ENCODE measurements at regions not wholly inside any gene's neighbourhood (a gene's known extent, or its start where the extent isn't known, plus 50 kb on each side); places are given as distances from the start of the nearest gene placed in this dataset.

DNA sequence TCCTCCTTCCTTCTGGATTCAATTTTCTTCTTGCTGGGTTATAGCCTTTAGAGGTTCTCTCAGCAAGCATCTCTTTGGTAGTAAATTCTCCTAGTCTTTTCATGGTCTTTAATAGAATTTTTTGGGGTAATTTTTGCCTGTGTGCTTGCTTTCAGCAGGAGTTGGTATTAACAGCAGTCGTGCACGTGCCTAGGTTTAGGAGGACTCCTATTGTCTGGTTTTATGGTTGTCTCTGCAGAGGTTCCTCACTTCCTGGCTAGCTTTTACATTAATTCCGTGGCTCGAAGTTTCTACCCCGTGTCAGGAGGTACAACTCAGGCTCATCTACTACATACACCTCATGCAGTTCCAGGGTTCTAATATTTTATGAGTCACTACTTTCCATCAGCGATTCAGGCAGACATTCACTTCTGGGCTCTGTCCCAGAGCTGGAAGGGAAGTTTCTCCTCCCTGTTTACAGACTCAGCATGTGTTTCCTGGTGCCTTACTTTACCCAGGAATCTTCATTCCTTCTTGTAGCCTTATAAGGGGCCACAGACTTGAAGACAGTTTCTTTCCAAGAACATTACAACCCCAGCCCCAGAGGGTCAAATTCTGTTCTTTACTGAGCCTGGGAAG lies 643.6 kb downstream of the HS3ST4 start:
- no peak for DNase-seq (ENCODE audit: low spot score)
- Histone ChIP-seq H3K9me3 (ENCODE audit: low read length) (no peaks in the 10 kb centered on the region), H3K27ac (ENCODE audit: extremely low read length, insufficient read depth, low read length) (no peak overlapping the region), H3K9ac (ENCODE audit: insufficient read depth, low read depth, low read length) (no peak overlapping the region), H3K4me2 (ENCODE audit: low read depth, low read length) (no peak overlapping the region), H3K79me2 (ENCODE audit: insufficient read depth, low read length) (no peaks in the 10 kb centered on the region), H3K4me1 (ENCODE audit: insufficient read depth, low read length) (peaks cover 10% of the 10 kb centered on the region), H4K20me1 (ENCODE audit: insufficient read depth, low read length) (no peaks in the 10 kb centered on the region), H2AFZ (ENCODE audit: low read length) (no peak overlapping the region), H3K4me3 (replicated peaks in 1 of 3; ENCODE audit: insufficient read depth in 1 of 3, low read depth in 2 of 3, low read length in 3 of 3) (no peak overlapping the region), H3K27me3 (ENCODE audit: control insufficient read depth in 1 of 2, insufficient read depth in 2 of 2, low read length in 2 of 2) (no peaks in the 10 kb centered on the region), H3K36me3 (replicated peaks in 1 of 2; ENCODE audit: control insufficient read depth in 1 of 2, insufficient read depth in 2 of 2, low read length in 2 of 2) (no peaks in the 10 kb centered on the region)
- in situ Hi-C loops (cut with HindIII; ENCODE audit: extremely low pct_ligation_motif_present, low pct_unique_long_range_greater_than_20kb) = no loop called here
- no peak for ATAC-seq
- 4% methylated on average over 6 of the region's 6 CpGs for WGBS (ENCODE audit: low lambda C conversion rate)
- intact Hi-C loops (cut with micrococcal nuclease; ENCODE audit: unreplicated experiment) = no loop called here
- CTCF ChIA-PET (ENCODE audit: low intra/inter-chr PET ratio, low total read pairs) = no interaction called here
- POLR2A ChIA-PET = no interaction called here
- no peak for FAIRE-seq
- no peak for TF ChIP-seq ZNF790 (CRISPR knock-in tag; IDR thresholded peaks at IDR 0.05; ENCODE audit: borderline replicate concordance)
- TF ChIP-seq ZNF234 (CRISPR knock-in tag; conservative IDR thresholded peaks at IDR 0.05) = no peak
- TF ChIP-seq CREBL2 (CRISPR knock-in tag; IDR thresholded peaks at IDR 0.05; ENCODE audit: borderline replicate concordance) = no peak
- TF ChIP-seq ZNF709 (CRISPR knock-in tag; IDR thresholded peaks at IDR 0.05) = no peak
- TF ChIP-seq ZNF143 (CRISPR knock-in tag; IDR thresholded peaks at IDR 0.05) = no peak
- TF ChIP-seq ZNF326 (CRISPR knock-in tag; IDR thresholded peaks at IDR 0.05; ENCODE audit: borderline replicate concordance) = no peak
- TF ChIP-seq BRD4 (CRISPR knock-in tag; IDR thresholded peaks at IDR 0.05) = no peak
- no peak for TF ChIP-seq KDM1A (CRISPR knock-in tag; IDR thresholded peaks at IDR 0.05)
- BruUV-seq (replicated peaks) = no TSS peak

GRCh38 chr16:26342621-26343020 lies 650.9 kb downstream of the HS3ST4 start:
- ChIA-PET CTCF (ENCODE audit: low intra/inter-chr PET ratio, low total read pairs) (no interaction called here), POLR2A (no interaction called here)
- BruUV-seq (replicated peaks) = no TSS peak
- H3K27me3 ChIP-seq (ENCODE audit: control insufficient read depth in 1 of 2, insufficient read depth in 2 of 2, low read length in 2 of 2) = no peaks in the 10 kb centered on the region
- H3K79me2 ChIP-seq (ENCODE audit: insufficient read depth, low read length) = no peaks in the 10 kb centered on the region
- H3K27ac ChIP-seq (ENCODE audit: extremely low read length, insufficient read depth, low read length) = no peak overlapping the region
- 56% methylated on average over 6 of the region's 6 CpGs for WGBS (ENCODE audit: low lambda C conversion rate)
- intact Hi-C loops (cut with micrococcal nuclease; ENCODE audit: unreplicated experiment) (no loop called here), in situ Hi-C loops (cut with HindIII; ENCODE audit: extremely low pct_ligation_motif_present, low pct_unique_long_range_greater_than_20kb) (no loop called here)
- no peak overlapping the region for H2AFZ ChIP-seq (ENCODE audit: low read length)
- no peak overlapping the region for H3K9ac ChIP-seq (ENCODE audit: insufficient read depth, low read depth, low read length)
- DNase-seq (ENCODE audit: low spot score) (no peak), ATAC-seq (no peak), FAIRE-seq (no peak)
- no peak for TF ChIP-seq ZNF460 (CRISPR knock-in tag; IDR thresholded peaks at IDR 0.05; ENCODE audit: borderline replicate concordance)
- TF ChIP-seq, protein P1, sequence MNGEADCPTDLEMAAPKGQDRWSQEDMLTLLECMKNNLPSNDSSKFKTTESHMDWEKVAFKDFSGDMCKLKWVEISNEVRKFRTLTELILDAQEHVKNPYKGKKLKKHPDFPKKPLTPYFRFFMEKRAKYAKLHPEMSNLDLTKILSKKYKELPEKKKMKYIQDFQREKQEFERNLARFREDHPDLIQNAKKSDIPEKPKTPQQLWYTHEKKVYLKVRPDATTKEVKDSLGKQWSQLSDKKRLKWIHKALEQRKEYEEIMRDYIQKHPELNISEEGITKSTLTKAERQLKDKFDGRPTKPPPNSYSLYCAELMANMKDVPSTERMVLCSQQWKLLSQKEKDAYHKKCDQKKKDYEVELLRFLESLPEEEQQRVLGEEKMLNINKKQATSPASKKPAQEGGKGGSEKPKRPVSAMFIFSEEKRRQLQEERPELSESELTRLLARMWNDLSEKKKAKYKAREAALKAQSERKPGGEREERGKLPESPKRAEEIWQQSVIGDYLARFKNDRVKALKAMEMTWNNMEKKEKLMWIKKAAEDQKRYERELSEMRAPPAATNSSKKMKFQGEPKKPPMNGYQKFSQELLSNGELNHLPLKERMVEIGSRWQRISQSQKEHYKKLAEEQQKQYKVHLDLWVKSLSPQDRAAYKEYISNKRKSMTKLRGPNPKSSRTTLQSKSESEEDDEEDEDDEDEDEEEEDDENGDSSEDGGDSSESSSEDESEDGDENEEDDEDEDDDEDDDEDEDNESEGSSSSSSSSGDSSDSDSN (CRISPR knock-in tag; IDR thresholded peaks at IDR 0.05) = no peak
- no peak for TF ChIP-seq ZNF549 (CRISPR knock-in tag; IDR thresholded peaks at IDR 0.05)
- TF ChIP-seq ZNF839 (CRISPR knock-in tag; IDR thresholded peaks at IDR 0.05; ENCODE audit: borderline replicate concordance) = no peak
- TF ChIP-seq, protein P2, sequence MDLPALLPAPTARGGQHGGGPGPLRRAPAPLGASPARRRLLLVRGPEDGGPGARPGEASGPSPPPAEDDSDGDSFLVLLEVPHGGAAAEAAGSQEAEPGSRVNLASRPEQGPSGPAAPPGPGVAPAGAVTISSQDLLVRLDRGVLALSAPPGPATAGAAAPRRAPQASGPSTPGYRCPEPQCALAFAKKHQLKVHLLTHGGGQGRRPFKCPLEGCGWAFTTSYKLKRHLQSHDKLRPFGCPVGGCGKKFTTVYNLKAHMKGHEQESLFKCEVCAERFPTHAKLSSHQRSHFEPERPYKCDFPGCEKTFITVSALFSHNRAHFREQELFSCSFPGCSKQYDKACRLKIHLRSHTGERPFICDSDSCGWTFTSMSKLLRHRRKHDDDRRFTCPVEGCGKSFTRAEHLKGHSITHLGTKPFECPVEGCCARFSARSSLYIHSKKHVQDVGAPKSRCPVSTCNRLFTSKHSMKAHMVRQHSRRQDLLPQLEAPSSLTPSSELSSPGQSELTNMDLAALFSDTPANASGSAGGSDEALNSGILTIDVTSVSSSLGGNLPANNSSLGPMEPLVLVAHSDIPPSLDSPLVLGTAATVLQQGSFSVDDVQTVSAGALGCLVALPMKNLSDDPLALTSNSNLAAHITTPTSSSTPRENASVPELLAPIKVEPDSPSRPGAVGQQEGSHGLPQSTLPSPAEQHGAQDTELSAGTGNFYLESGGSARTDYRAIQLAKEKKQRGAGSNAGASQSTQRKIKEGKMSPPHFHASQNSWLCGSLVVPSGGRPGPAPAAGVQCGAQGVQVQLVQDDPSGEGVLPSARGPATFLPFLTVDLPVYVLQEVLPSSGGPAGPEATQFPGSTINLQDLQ (CRISPR knock-in tag; IDR thresholded peaks at IDR 0.05) = no peak
- no peak for TF ChIP-seq PITX1 (CRISPR knock-in tag; IDR thresholded peaks at IDR 0.05)
- H3K4me3 ChIP-seq (replicated peaks in 1 of 3; ENCODE audit: insufficient read depth in 1 of 3, low read depth in 2 of 3, low read length in 3 of 3) = no peak overlapping the region
- H3K9me3 ChIP-seq (ENCODE audit: low read length) = no peaks in the 10 kb centered on the region
- no peaks in the 10 kb centered on the region for H3K36me3 ChIP-seq (replicated peaks in 1 of 2; ENCODE audit: control insufficient read depth in 1 of 2, insufficient read depth in 2 of 2, low read length in 2 of 2)
- H3K4me2 ChIP-seq (ENCODE audit: low read depth, low read length) = no peak overlapping the region
- no peaks in the 10 kb centered on the region for H4K20me1 ChIP-seq (ENCODE audit: insufficient read depth, low read length)
- H3K4me1 ChIP-seq (ENCODE audit: insufficient read depth, low read length) = no peaks in the 10 kb centered on the region

All from HepG2 (cell line).